HS-5 (cell line): ENCODE measurements at regions not wholly inside any gene's neighbourhood (a gene's known extent, or its start where the extent isn't known, plus 50 kb on each side); places are given as distances from the start of the nearest gene placed in this dataset.

Source experiments
- DNase-seq: peaks from one replicate; pipeline ENCODE4 v3.0.0-alpha.2; 2012; ENCODE audit warnings: low read depth

GRCh38 chr4:130183766-130184165 is 1087.8 kb downstream of the C4orf33 start:
- DNase-seq = no peak

GRCh38 chr4:130185123-130185522 is 1089.2 kb downstream of the C4orf33 start:
- DNase-seq = no peak

- no peak for DNase-seq
Observed at GRCh38 chr4:130186931-130187330, 1091.0 kb downstream of the C4orf33 start.

- DNase-seq = no peak
Observed at GRCh38 chr4:130187587-130187986, 1091.6 kb downstream of the C4orf33 start.

GRCh38 chr4:130192787-130193186 is 1096.8 kb downstream of the C4orf33 start:
- DNase-seq = no peak

- no peak for DNase-seq
Observed at GRCh38 chr4:130197946-130198345, 1102.0 kb downstream of the C4orf33 start.

- DNase-seq = no peak
Observed at GRCh38 chr4:130203571-130203970, 1107.6 kb downstream of the C4orf33 start.

- peak; percentile 70 for DNase-seq
Observed at GRCh38 chr4:130210864-130211263, 1114.9 kb downstream of the C4orf33 start.

GRCh38 chr4:130214268-130214667 is 1118.3 kb downstream of the C4orf33 start:
- DNase-seq = no peak

GRCh38 chr4:130233377-130234047 is 1137.6 kb downstream of the C4orf33 start:
- no peak for DNase-seq

- DNase-seq = no peak
Observed at GRCh38 chr4:130238121-130238520, 1142.2 kb downstream of the C4orf33 start.

- DNase-seq = no peak
Observed at GRCh38 chr4:130249002-130249401, 1153.0 kb downstream of the C4orf33 start.

- DNase-seq = peak; percentile 74
Observed at GRCh38 chr4:130257271-130257670, 1161.3 kb downstream of the C4orf33 start.

- DNase-seq = no peak
Observed at GRCh38 chr4:130266814-130267213, 1170.9 kb downstream of the C4orf33 start.

GRCh38 chr4:130288576-130288975 is 1192.6 kb downstream of the C4orf33 start:
- DNase-seq = no peak

GRCh38 chr4:130293692-130294091 is 1197.7 kb downstream of the C4orf33 start:
- DNase-seq = no peak

GRCh38 chr4:130296448-130296847 is 1200.5 kb downstream of the C4orf33 start:
- no peak for DNase-seq

GRCh38 chr4:130306566-130306965 is 1210.6 kb downstream of the C4orf33 start:
- no peak for DNase-seq

- no peak for DNase-seq
Observed at GRCh38 chr4:130309221-130309620, 1213.3 kb downstream of the C4orf33 start.

GRCh38 chr4:130322439-130322838 is 1226.5 kb downstream of the C4orf33 start:
- DNase-seq = no peak

- peak; percentile 2 for DNase-seq
Observed at GRCh38 chr4:130329036-130329435, 1233.1 kb downstream of the C4orf33 start.

GRCh38 chr4:130333241-130333759 is 1237.3 kb downstream of the C4orf33 start:
- no peak for DNase-seq

- DNase-seq = no peak
Observed at GRCh38 chr4:130335417-130336194, 1239.7 kb downstream of the C4orf33 start.
